GM12865 (cell line): ENCODE measurements at regions not wholly inside any gene's neighbourhood (a gene's known extent, or its start where the extent isn't known, plus 50 kb on each side); places are given as distances from the start of the nearest gene placed in this dataset.

Experiments
- DNase-seq: peaks from one replicate; pipeline ENCODE4 v3.0.0; 2010; ENCODE audit warnings: low read depth
- H3K4me3 ChIP-seq: 2 replicates; pipeline ENCODE4 v1.5.1; 2011; ENCODE audit warnings: mild to moderate bottlenecking, low read depth, low read length, control low read depth
- TF ChIP-seq, protein P1 (sequence below): IDR thresholded peaks from 2 replicates; pipeline ENCODE4 v1.5.1; 2011; ENCODE audit warnings: low read length, control low read depth, low read depth, inconsistent platforms; ENCODE audit not compliant: insufficient read depth; ENCODE audit errors: missing control alignments

DNA sequence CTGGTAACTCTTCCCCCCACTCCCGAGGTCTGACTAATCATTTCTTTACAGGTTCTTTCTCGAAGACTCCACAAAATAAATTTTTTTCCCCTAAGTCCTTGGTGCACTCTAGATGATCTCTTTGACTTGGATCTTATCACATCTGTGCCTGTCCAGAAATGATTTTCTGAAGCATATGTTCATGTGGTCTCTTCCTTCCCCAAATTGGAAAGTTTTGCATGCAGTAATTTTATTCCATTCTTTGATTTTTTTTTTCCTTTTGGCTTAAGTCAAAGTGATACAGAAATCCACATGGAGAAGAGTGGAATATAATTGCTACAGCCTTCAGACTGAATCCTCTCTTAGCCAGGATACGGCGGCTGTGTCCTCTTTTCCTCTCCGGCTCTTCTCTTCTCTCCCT, 213.3 kb downstream of the BMP4 start:
- TF ChIP-seq, protein P1, sequence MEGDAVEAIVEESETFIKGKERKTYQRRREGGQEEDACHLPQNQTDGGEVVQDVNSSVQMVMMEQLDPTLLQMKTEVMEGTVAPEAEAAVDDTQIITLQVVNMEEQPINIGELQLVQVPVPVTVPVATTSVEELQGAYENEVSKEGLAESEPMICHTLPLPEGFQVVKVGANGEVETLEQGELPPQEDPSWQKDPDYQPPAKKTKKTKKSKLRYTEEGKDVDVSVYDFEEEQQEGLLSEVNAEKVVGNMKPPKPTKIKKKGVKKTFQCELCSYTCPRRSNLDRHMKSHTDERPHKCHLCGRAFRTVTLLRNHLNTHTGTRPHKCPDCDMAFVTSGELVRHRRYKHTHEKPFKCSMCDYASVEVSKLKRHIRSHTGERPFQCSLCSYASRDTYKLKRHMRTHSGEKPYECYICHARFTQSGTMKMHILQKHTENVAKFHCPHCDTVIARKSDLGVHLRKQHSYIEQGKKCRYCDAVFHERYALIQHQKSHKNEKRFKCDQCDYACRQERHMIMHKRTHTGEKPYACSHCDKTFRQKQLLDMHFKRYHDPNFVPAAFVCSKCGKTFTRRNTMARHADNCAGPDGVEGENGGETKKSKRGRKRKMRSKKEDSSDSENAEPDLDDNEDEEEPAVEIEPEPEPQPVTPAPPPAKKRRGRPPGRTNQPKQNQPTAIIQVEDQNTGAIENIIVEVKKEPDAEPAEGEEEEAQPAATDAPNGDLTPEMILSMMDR: no peak
- DNase-seq: no peak
- H3K4me3 ChIP-seq: no peak overlapping the region

DNA sequence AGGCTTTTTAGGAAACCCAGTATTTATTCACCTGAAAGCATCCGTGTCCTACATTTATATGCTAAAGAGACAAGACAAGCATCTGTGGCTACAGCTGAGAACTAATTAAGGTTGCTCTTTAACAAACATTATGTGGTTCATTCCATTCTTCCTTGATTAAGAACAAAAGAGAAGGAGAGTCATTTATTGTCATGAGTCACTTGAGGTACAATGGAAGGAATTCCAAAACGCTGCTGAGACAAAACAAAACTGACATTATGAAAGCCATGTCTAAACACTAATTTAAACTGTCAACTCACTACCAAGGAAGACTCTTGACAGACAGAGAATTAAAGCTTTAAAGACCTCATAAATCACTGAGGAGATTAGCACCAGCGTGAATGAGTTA, 214.4 kb downstream of the BMP4 start:
- no peak overlapping the region for H3K4me3 ChIP-seq
- TF ChIP-seq, protein P1: no peak
- no peak for DNase-seq

DNA sequence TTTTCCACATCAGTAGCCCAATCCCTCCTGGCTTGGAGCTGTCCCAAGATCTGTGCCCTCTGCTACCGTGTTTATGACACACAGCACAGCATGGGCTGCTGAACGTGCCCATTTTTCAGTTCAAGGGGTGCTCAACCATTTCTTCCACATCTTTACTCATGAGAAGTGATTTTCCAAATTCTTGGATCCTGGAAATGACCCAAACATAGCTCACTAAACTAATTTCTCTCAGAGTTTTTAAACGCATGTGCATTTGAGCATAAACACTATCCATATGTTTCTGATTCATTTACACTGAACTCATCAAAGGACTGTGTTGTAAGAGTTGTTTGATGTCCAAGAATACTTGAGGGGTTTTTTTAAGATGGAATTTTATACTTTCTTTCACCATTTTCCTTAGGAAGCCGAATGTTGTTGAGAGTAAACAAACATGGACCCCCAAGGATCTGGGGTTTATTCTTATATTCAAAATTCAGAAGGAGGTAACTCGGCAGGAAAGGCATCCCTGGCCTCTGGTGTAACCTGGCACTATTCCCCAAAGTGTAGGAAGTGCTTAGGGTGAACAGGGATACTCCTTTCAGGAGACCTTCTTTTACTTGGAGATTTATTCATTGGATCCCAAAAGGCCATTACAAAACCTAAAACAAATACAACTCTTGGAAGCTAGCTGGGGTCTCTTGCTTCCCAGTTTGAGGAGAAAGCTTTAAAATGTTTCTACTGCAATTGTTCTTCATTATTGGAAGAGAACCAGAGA, 215.0 kb downstream of the BMP4 start:
- no peak for DNase-seq
- H3K4me3 ChIP-seq: no peak overlapping the region
- TF ChIP-seq, protein P1: no peak

DNA sequence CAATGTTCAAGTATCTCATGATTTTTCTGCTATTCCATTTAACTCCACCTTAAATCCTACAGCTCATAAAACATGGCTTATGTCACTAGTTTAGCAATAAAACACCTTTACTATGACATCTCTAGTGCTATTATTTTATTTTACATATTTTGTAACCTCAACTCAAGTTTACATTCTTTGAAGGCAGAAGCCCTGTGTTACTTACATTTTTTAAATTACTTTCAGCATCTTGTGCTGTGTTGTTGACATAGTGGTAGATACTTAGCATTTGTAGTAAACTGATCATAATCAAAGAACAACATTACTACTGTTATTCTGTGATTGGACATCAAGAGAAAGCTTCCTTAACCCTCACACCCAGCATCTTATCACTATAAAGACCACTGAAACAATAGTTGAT, 216.1 kb downstream of the BMP4 start:
- DNase-seq: no peak
- H3K4me3 ChIP-seq: no peak overlapping the region
- TF ChIP-seq, protein P1: no peak

DNA sequence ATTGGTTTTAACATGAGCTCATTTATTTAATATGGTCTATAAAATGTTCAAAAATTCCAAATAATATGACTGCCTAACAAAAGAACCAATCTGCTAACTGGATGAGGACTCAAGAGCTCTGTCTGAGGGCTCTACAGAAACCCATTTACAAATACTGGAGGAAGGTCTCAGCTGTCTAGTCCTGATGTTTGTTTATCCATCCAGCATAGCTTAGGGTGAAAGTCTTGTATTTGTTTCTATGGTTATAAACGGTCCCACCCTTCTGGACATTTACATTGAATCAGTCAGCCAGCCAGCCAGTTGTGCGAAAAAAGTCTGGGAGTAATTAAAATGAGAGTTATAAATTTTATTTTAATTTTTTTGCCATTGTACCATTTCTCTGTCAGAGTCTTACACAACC, 220.7 kb downstream of the BMP4 start:
- no peak overlapping the region for H3K4me3 ChIP-seq
- TF ChIP-seq, protein P1: no peak
- no peak for DNase-seq

DNA sequence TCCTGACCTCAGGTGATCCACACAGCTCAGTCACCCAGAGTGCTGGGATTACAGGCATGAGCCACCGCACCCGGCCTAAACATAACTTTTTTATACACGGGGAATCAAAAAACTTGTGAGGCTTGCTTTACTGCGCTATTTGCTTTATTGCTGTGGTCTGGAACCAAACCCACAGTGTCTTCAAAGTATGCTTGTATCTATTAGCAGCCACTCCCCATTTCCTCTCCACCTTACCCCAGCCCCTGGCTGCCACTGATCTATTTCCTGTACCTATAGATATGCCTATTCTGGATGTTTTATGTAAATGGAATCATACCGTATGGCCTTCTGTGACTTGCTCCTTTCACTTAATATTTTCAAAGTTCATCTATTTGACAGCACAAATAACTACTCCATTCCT, 233.4 kb downstream of the BMP4 start:
- no peak overlapping the region for H3K4me3 ChIP-seq
- TF ChIP-seq, protein P1: no peak
- DNase-seq: peak; percentile 25

DNA sequence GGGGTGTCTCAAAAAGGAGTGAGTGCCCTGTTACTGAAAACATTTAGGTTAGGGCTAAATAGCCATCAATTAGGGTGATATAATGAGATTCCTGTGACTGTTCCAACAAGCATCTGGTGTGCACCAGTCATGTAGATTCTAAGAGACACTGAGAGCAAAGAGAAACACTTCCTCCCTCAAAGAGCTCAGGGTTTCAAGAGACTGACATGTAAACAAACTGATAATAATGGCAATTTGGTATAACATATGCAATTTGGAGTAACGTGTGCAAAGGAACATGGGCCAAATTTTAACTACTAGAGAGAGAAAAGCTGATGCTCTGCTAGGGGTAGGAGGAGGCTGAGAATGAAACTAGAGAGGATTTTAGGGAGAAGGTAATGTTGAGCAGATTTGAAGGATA, 237.1 kb downstream of the BMP4 start:
- no peak overlapping the region for H3K4me3 ChIP-seq
- TF ChIP-seq, protein P1: no peak
- no peak for DNase-seq
